Stimulated activated CD4-positive, alpha-beta T cell treated with anti-CD3 and anti-CD28 coated beads, Interleukin-4, amount 100 ng/mL, for 24 hours (primary cell): ENCODE measurements at regions not wholly inside any gene's neighbourhood (a gene's known extent, or its start where the extent isn't known, plus 50 kb on each side); places are given as distances from the start of the nearest gene placed in this dataset.

Experiments
- DNase-seq: peaks from one replicate; pipeline ENCODE4 v3.0.0-alpha.2; 2020

DNA sequence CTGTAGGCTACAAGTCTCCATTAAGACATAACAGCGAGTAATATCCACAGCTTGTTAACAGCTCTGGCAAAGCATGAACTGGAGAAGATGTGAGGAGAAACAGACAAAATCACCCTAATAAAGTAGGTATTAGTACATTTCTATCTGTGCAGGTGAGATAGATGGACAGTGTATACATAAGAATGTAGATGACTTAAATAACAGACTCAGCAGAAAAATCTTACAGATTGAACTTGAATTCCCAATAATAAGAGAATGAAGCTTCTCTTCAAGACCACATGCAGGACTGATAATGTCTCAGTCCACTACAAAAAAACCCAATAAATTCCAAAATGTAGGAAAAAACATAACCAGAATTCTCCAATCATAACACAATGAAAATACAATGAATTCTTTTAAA, 153.0 kb downstream of the IRX2 start:
- DNase-seq: no peak

GRCh38 chr5:2594701-2595100, 156.8 kb downstream of the IRX2 start:
- DNase-seq: no peak

- no peak for DNase-seq
These were observed 158.7 kb downstream of the IRX2 start for GRCh38 chr5:2592766-2593165.

GRCh38 chr5:2591777-2592453, 159.6 kb downstream of the IRX2 start:
- DNase-seq: no peak

- no peak for DNase-seq
These were observed 162.5 kb downstream of the IRX2 start for GRCh38 chr5:2588850-2589501.

GRCh38 chr5:2587189-2588031, 164.1 kb downstream of the IRX2 start:
- DNase-seq: no peak

- DNase-seq: no peak
These were observed 165.3 kb downstream of the IRX2 start for GRCh38 chr5:2586016-2586715.

- DNase-seq: no peak
These were observed 166.8 kb downstream of the IRX2 start for GRCh38 chr5:2584579-2585269.

DNA sequence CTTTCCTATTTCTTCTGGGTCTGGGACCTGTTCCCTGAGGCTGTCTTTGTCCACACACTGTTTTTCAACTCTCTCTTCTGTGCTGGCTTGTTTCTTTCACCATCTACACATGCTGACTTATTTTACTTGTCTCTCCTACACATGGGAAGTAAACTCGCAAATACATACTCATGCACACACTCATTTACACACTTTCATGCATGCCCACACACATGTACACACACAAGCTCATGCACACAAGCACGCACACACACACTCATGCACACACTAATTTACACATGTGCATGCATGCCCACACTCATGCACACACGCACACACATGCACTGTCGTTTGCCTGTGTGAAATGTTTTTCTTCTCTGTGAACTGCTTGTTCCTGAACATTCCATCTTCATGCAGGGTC, 169.0 kb downstream of the IRX2 start:
- no peak for DNase-seq

GRCh38 chr5:2582106-2582505, 169.4 kb downstream of the IRX2 start:
- no peak for DNase-seq

GRCh38 chr5:2581418-2581817, 170.1 kb downstream of the IRX2 start:
- DNase-seq: no peak

- DNase-seq: no peak
These were observed 172.4 kb downstream of the IRX2 start for GRCh38 chr5:2579126-2579525.

GRCh38 chr5:2577312-2578036, 174.0 kb downstream of the IRX2 start:
- no peak for DNase-seq

DNA sequence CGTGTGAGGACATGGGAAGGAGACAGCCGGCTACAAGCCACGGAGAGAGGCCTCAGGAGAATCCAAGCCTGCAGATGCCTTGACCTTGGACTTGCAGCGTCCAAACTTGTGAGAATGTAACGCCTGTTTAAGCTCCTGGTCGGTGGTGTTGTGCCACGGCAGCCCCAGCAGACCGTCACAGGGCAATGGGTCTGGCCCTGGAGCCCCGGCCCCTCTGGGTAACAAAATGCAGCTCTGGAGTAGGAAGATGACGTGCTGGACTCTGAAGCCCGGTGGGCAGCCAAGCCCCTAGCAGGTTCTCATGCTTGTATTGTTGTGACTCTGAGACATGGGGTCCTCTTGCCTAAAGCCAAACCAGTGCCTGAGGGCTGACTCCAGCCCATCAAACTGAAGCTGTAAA, 174.7 kb downstream of the IRX2 start:
- no peak for DNase-seq

DNA sequence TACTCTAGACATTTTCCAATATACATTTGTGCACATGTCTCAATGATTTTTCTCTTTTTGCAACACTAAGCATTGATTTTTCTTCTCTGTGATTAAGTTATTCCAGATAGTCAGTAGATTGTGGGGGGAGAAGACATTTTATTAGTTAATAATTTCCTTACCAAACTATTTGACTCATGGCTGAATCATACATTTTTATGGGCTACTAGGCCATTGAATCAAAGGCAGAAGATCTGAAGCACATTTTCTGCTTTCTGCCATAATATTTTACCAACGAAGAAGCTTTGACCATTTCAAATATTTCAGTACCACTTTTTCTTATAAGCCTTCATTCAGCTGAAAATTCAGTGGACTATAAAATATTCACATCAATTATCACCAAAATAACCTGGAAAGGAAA, 175.6 kb downstream of the IRX2 start:
- no peak for DNase-seq

DNA sequence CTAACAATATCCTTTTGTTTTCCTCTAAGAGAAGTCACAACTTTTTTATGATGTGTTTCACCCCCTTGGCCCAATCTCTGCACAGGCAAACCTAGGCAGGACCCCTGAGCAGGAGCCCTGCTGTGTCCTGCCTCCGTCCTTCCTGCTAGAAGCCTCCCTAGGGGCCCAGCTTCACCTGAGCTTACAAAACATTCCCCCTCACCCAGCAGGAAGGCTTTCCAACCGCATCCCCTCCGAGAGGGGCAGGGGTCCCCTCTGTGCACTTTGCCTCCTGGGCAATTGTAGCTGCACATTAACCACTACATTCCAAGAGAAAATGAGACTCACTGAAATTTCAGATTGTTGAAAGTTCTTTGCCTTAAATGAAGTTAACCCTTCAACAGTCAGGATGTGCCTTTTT, 176.2 kb downstream of the IRX2 start:
- DNase-seq: no peak

- no peak for DNase-seq
These were observed 177.3 kb downstream of the IRX2 start for GRCh38 chr5:2574155-2574554.

- DNase-seq: no peak
These were observed 180.9 kb downstream of the IRX2 start for GRCh38 chr5:2570586-2570985.

DNA sequence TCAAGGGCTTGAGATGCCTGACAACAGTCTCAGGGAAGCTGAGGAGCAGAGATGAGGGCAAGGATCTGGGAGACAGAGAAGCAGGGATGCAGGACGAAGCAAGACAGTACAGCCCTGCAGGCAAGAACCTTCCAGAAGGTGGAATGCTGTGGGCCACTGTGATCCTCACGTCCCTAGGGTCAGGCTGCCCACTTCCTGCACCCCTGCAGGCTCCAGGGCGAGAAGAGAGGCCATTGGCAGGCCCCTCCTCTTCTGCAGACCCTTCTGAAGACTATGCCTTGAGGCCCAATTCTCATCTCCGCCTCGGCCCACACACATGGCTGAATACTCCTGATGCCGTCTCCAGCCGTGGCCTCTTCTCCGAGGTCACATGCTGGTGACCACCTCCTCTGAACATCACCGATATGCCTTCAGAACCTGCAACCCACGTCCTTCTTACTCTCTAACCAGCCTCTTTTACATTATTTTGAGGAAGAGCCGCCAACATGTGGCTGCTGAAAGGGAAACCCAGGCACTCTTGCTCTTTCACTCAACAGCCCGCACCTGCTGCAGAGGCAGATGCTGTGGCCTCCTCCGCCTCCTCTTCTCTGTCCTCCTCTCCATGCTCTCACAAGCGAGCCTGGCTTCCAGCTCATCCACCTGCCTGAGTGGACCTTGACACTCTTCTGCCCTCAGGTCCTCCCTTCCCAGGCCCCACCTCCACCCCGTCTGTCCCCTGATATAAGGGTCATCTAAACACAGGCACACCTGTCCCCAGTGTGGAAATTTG, 181.5 kb downstream of the IRX2 start:
- DNase-seq: no peak

- DNase-seq: no peak
These were observed 182.3 kb downstream of the IRX2 start for GRCh38 chr5:2569176-2569575.

DNA sequence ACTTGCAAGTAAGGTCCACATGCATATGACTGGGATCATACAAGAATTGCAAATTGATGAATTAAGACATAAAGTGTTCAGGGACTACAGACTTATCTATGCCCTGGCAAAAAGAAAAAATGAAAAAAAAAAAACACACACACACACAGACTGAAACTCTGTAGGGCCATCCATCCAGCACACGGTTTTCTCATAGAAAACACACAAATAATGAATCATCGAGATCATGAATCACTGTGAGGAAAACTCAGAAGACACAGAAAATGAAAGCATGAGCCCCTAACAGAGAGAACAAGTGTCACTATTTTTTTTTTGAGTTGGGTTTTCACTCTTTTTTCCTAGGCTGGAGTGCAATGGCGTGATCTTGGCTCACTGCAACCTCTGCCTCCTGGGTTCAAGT, 185.2 kb downstream of the IRX2 start:
- DNase-seq: no peak
